Ishikawa (cell line): ENCODE measurements at regions not wholly inside any gene's neighbourhood (a gene's known extent, or its start where the extent isn't known, plus 50 kb on each side); places are given as distances from the start of the nearest gene placed in this dataset.

Experiments used
- CEBPB ChIP-seq: IDR thresholded peaks from 2 replicates; pipeline ENCODE4 v1.6.1; 2012
- CREB1 ChIP-seq: IDR thresholded peaks from 2 replicates; pipeline ENCODE4 v1.6.1; 2012; ENCODE audit warnings: low read depth
- EGR1 ChIP-seq: IDR thresholded peaks from 2 replicates; pipeline ENCODE4 v1.6.1; 2012
- EP300 ChIP-seq: IDR thresholded peaks from 2 replicates; pipeline ENCODE4 v1.6.1; 2012; ENCODE audit warnings: borderline replicate concordance
- NFIC ChIP-seq: IDR thresholded peaks from 2 replicates; pipeline ENCODE4 v1.6.1; 2012
- RAD21 ChIP-seq: IDR thresholded peaks from 2 replicates; pipeline ENCODE4 v1.6.1; 2012; ENCODE audit warnings: low read depth
- TAF1 ChIP-seq: IDR thresholded peaks from 2 replicates; pipeline ENCODE4 v1.6.1; 2012; ENCODE audit warnings: low read depth, mild to moderate bottlenecking
- TCF12 ChIP-seq: IDR thresholded peaks from 2 replicates; pipeline ENCODE4 v1.6.1; 2012; ENCODE audit warnings: low read depth
- TEAD4 ChIP-seq: IDR thresholded peaks from 2 replicates; pipeline ENCODE4 v1.6.1; 2012
- YY1 ChIP-seq: IDR thresholded peaks from 2 replicates; pipeline ENCODE4 v1.6.1; 2012; ENCODE audit warnings: low read depth
- ZBTB7A ChIP-seq: IDR thresholded peaks from 2 replicates; pipeline ENCODE4 v1.6.1; 2012; ENCODE audit warnings: low read depth
- TF ChIP-seq, protein P1 (sequence below): IDR thresholded peaks from 2 replicates; pipeline ENCODE4 v1.6.1; 2012
- TF ChIP-seq, protein P2 (sequence below): IDR thresholded peaks from 2 replicates; pipeline ENCODE4 v1.6.1; 2012; ENCODE audit warnings: low read depth, mild to moderate bottlenecking
- TF ChIP-seq, protein P3 (sequence below): IDR thresholded peaks from 2 replicates; pipeline ENCODE4 v1.6.1; 2012

DNA sequence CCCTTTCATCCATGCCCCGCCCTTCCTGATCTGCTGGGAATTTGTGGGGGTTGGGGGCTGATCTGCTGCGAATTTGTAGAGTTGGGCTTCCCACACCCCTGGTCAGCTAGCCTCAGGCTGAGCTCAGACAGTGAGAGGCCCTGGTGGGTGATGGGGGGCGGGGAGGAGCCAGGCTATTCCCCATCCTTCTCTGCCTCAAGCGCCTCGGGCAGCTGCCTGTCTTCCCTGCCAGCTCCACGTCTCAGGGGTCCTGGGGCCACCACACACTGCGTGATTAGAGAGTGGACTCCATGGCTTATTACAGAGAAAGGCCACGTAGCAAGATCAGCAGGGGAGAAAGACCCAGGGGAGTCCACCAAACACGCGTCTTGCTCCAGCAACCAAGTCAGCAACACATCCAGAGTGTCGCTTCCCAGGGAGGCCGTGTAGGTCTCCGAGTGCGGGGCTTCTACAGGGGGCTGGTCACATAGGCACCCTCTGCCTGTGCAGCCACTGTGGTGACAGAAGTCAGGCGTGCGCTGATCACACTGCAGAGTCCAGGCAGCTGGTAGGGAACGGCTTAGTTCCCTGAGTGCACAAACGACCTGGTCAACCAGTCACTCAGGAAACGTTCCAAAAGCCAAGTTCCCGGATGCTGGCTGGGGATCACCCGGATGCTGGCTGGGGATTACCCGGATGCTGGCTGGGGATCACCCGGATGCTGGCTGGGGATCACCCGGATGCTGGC is 254.4 kb upstream of the SFSWAP start:
- TF ChIP-seq, protein P1, sequence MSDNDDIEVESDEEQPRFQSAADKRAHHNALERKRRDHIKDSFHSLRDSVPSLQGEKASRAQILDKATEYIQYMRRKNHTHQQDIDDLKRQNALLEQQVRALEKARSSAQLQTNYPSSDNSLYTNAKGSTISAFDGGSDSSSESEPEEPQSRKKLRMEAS, result no peak
- TF ChIP-seq RAD21 (no peak), TCF12 (no peak), CREB1 (no peak), CEBPB (no peak), ZBTB7A (no peak), TAF1 (no peak), YY1 (no peak), TEAD4 (no peak), NFIC (no peak), EP300 (no peak), EGR1 (no peak)
- TF ChIP-seq, protein P2, sequence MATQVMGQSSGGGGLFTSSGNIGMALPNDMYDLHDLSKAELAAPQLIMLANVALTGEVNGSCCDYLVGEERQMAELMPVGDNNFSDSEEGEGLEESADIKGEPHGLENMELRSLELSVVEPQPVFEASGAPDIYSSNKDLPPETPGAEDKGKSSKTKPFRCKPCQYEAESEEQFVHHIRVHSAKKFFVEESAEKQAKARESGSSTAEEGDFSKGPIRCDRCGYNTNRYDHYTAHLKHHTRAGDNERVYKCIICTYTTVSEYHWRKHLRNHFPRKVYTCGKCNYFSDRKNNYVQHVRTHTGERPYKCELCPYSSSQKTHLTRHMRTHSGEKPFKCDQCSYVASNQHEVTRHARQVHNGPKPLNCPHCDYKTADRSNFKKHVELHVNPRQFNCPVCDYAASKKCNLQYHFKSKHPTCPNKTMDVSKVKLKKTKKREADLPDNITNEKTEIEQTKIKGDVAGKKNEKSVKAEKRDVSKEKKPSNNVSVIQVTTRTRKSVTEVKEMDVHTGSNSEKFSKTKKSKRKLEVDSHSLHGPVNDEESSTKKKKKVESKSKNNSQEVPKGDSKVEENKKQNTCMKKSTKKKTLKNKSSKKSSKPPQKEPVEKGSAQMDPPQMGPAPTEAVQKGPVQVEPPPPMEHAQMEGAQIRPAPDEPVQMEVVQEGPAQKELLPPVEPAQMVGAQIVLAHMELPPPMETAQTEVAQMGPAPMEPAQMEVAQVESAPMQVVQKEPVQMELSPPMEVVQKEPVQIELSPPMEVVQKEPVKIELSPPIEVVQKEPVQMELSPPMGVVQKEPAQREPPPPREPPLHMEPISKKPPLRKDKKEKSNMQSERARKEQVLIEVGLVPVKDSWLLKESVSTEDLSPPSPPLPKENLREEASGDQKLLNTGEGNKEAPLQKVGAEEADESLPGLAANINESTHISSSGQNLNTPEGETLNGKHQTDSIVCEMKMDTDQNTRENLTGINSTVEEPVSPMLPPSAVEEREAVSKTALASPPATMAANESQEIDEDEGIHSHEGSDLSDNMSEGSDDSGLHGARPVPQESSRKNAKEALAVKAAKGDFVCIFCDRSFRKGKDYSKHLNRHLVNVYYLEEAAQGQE, result no peak
- TF ChIP-seq, protein P3, sequence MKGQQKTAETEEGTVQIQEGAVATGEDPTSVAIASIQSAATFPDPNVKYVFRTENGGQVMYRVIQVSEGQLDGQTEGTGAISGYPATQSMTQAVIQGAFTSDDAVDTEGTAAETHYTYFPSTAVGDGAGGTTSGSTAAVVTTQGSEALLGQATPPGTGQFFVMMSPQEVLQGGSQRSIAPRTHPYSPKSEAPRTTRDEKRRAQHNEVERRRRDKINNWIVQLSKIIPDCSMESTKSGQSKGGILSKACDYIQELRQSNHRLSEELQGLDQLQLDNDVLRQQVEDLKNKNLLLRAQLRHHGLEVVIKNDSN, result no peak
